ENCODE measurements at regions not wholly inside any gene's neighbourhood (a gene's known extent, or its start where the extent isn't known, plus 50 kb on each side); places are given as distances from the start of the nearest gene placed in this dataset.

DNA sequence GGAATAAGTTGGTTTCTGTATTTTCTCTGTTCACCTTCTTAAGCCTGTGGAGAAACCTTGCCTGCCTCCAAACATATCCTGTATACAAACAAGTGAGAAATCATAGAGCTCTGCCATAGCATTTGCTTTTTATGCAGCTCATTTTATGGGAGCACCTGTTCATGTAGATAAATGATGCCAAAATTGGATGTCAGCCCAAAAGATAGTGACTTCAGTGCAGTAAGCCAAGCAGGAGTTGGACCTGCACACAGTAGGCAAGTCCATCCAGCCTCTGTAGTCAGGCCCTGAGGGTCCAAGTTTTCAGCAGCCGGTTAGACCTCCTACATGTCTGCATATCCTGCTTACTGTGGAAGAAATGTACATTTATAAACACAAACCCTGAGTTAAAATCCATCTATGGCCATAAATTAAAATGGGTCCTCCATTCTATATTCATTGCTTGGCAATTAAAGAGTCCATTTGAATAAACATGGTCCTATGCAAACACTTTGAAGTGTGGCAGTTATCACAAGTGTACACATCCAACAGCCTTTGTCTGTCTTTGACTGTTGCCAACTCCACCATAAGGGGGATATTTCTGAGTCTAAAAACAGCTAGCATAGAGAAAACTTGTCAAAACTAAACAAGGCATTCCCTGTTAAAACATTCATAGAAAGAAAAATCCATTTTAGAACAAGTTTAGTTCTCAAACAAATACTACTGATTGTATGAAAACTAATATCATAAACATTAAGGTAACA lies 847.8 kb downstream of the RPS29 start:
- no peak overlapping the region for H3K27ac ChIP-seq
- TF ChIP-seq, protein P1, sequence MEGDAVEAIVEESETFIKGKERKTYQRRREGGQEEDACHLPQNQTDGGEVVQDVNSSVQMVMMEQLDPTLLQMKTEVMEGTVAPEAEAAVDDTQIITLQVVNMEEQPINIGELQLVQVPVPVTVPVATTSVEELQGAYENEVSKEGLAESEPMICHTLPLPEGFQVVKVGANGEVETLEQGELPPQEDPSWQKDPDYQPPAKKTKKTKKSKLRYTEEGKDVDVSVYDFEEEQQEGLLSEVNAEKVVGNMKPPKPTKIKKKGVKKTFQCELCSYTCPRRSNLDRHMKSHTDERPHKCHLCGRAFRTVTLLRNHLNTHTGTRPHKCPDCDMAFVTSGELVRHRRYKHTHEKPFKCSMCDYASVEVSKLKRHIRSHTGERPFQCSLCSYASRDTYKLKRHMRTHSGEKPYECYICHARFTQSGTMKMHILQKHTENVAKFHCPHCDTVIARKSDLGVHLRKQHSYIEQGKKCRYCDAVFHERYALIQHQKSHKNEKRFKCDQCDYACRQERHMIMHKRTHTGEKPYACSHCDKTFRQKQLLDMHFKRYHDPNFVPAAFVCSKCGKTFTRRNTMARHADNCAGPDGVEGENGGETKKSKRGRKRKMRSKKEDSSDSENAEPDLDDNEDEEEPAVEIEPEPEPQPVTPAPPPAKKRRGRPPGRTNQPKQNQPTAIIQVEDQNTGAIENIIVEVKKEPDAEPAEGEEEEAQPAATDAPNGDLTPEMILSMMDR (IDR thresholded peaks at IDR 0.05): no peak
- DNase-seq (ENCODE audit: low spot score): no peak
- no peak overlapping the region for H3K4me3 ChIP-seq

DNA sequence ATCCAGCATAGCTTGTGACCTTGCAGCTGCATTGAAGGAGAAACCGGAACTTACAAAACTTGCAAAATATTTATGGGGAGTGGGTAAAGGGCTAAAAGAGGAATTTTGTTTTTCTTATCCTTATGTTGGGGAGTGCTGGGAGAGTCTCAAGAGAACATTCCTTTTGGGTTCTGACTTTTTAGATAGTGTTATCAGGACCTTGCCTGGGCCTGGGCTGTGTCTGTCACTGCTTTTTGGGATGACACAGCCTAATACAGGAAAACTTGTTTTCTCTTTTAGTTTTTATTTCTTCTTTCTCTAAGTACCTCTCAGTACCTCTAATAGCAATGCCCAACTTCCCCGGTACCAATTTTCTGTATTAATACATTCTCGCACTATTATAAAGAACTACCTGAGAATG lies 850.6 kb downstream of the RPS29 start:
- Histone ChIP-seq H3K27ac (no peak overlapping the region), H3K4me3 (no peak overlapping the region)
- DNase-seq (ENCODE audit: low spot score): no peak
- TF ChIP-seq, protein P1 (IDR thresholded peaks at IDR 0.05): no peak

DNA sequence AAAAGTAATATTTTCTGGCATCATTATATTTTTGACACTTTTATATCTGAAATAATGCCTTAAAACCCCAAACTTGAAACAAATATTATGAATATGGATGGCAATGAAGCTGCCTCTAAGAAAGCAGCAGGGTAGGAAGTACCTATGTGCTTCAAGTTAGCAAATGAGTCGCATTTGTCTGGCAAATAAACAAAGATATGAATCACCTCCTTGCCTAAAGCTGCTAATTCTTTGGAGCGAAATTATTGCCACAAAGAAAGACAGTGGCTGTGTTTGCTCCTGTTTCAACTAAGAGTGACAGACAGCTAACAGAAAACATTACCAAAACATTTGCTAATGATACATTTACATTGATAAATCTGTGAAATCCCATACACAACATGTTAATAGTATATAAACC lies 854.9 kb downstream of the RPS29 start:
- TF ChIP-seq, protein P1 (IDR thresholded peaks at IDR 0.05): no peak
- DNase-seq (ENCODE audit: low spot score): no peak
- H3K4me3 ChIP-seq: no peak overlapping the region
- H3K27ac ChIP-seq: no peak overlapping the region

DNA sequence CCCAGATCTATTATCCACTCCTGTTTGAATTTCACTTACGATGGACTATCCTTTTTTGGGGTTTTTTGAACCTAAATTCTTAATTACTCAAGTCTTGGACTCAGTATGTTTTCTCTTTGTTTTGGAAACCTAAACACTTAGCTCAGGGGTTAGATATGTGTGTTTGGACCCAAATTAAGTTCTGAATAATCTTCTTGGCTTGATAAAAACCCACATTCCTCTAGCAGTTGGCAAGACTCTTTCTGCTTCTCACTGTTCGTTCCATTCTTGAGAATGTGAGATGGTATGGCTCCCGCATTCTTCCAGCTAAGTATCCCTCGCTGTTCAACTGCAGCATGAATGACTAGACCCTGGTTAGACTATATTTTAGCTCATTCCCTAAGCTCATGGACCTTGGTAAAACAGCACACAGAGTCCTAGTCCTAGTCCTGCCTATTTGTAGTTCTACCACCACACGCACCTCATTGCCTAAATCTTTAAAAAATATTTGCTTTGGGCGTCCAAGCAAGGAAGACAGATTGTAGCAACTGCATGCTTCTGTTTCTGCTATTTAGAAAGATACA lies 860.0 kb downstream of the RPS29 start:
- peak overlapping the region; percentile 57 to 74 for H3K27ac ChIP-seq

DNA sequence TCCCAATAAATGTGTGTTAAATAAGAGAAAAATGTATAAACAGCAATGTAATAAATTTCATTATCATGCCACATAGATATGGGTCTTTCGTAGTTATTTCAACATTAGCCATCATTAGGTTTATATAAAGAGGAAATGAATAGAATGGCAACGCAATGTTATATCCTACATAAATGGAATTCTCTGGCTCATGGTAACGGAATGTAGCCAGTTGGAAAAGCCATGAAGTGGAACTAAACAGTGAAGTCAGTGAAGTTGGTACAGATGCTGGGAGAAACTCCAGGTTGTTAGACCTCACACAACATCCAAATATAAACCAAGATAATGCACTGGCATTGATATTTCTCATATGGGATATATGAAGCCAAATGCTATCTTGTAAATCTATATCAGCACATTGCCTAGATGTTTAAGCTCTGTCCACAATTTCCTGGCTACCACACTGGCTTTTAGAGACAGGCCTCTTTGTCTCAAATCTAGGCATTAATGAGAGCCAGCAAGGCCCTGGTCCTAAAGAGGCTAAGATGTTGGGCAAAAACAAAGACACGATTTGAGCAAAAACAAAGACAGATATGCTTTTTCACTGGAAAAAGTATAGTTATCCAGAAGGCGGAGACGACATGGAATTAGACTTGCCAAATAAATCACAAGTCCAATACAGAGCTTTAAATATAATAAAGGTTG lies 861.0 kb downstream of the RPS29 start:
- Histone ChIP-seq H3K4me3 (peak overlapping the region; percentile 16), H3K27ac (peak overlapping the region; percentile 57 to 74)
- TF ChIP-seq, protein P1 (IDR thresholded peaks at IDR 0.05): no peak
- DNase-seq (ENCODE audit: low spot score): no peak

More for the DNA sequence above, 860.0 kb downstream of the RPS29 start:
- peak overlapping the region; percentile 16 for H3K4me3 ChIP-seq
- TF ChIP-seq, protein P1 (IDR thresholded peaks at IDR 0.05): no peak
- DNase-seq (ENCODE audit: low spot score): no peak

DNA sequence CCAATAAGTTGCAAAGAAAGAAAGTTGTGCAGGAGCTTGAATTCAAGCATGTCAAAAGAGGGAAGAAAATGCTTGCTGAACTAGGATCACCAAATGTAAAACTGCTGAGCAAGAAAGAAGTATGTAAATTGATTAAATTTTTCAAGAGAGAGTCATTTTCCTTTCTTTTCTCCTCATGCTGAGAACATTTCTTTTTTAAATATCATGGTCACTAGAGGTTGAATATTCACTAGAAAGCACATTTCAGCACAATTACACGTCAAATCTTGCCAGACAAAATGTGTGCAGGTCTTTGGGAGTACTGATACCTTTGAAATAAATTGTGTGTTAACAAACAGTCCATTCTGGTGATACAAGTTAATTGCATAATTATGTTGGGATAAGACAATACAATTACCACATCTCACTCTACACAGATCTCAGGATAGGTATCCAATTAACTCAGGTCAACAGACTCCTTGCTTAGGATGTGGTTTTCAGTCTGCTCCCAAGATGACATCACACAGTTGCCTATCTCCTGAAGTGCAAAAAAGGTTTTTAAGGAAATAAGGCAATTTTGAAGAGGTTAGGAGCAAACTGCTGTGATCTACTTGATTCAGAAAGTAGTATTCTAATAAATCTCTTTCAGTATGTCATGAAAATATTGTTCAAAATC lies 862.2 kb downstream of the RPS29 start:
- no peak for DNase-seq (ENCODE audit: low spot score)
- TF ChIP-seq, protein P1 (IDR thresholded peaks at IDR 0.05): no peak
- no peak overlapping the region for H3K4me3 ChIP-seq

More for the DNA sequence above, 862.2 kb downstream of the RPS29 start:
- H3K27ac ChIP-seq: peak overlapping the region in 1 of 2 donors; percentile 77

All from coronary artery (tissue), 2 donors.